Keratinocyte (primary cell): ENCODE measurements at regions not wholly inside any gene's neighbourhood (a gene's known extent, or its start where the extent isn't known, plus 50 kb on each side); places are given as distances from the start of the nearest gene placed in this dataset.

Source experiments
- EZH2 ChIP-seq: IDR thresholded peaks from one replicate; pipeline ENCODE4 v1.6.1; 2012; ENCODE audit warnings: inconsistent platforms, mild to moderate bottlenecking, low read length, moderate library complexity
- TF ChIP-seq, protein P1 (sequence below), 3 experiments: IDR thresholded peaks in 1 of 3; conservative IDR thresholded peaks in 1 of 3; optimal IDR thresholded peaks in 1 of 3; 2 replicates in 2 of 3; 3 replicates in 1 of 3; pipeline versions ENCODE3 to v1.5.1; 2011; ENCODE audit warnings: low read length in 3 of 3, mild to moderate bottlenecking in 3 of 3, moderate library complexity in 2 of 3, control low read depth in 1 of 3, inconsistent platforms in 1 of 3; ENCODE audit not compliant: insufficient read depth in 2 of 3; ENCODE audit errors: extremely low read depth in 1 of 3

DNA sequence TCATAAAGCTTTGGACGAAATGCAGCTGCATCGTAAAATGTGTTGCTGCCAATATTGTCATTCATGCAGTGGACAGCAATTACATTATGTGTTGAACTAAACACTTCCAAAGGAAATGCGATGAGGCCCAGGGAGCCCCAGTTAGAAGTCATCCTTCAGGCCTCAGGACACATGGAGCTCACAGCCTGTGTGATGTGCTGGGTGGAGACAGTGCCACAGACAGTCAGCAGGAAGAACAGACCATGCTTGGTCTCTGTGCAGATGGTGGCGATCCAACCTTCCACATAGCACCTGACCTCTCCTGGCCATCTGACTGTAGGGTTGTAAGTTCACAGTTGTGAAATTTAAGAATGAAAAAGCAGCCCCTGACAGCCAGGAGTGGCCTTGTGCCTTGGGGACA lies 118.3 kb upstream of the ALKAL2 start:
- TF ChIP-seq, protein P1, sequence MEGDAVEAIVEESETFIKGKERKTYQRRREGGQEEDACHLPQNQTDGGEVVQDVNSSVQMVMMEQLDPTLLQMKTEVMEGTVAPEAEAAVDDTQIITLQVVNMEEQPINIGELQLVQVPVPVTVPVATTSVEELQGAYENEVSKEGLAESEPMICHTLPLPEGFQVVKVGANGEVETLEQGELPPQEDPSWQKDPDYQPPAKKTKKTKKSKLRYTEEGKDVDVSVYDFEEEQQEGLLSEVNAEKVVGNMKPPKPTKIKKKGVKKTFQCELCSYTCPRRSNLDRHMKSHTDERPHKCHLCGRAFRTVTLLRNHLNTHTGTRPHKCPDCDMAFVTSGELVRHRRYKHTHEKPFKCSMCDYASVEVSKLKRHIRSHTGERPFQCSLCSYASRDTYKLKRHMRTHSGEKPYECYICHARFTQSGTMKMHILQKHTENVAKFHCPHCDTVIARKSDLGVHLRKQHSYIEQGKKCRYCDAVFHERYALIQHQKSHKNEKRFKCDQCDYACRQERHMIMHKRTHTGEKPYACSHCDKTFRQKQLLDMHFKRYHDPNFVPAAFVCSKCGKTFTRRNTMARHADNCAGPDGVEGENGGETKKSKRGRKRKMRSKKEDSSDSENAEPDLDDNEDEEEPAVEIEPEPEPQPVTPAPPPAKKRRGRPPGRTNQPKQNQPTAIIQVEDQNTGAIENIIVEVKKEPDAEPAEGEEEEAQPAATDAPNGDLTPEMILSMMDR (optimal IDR thresholded peaks at IDR 0.05 in 1 of 3, IDR thresholded peaks at IDR 0.05 in 1 of 3, conservative IDR thresholded peaks at IDR 0.05 in 1 of 3; ENCODE audit: extremely low read depth in 1 of 3, insufficient read depth in 2 of 3, low read length in 3 of 3): no peak
- TF ChIP-seq EZH2: no peak
